ENCODE measurements at regions not wholly inside any gene's neighbourhood (a gene's known extent, or its start where the extent isn't known, plus 50 kb on each side); places are given as distances from the start of the nearest gene placed in this dataset.
A peak's percentile ranks its signal among the peaks of the same experiment; 100 is the strongest.

GRCh38 chr14:31939934-31940333 is 137.2 kb upstream of the ARHGAP5 start:
- FAIRE-seq = no peak
- WGBS (ENCODE audit: missing lambda C conversion rate) = 95% methylated on average over 4 of the region's 4 CpGs

GRCh38 chr14:31941487-31941886 is 135.6 kb upstream of the ARHGAP5 start:
- Histone ChIP-seq H3K4me3 (no peak overlapping the region), H3K9me3 (no peaks in the 10 kb centered on the region), H3K4me1 (peaks cover 81% of the 10 kb centered on the region), H3K27ac (peak overlapping the region; percentile 50 to 89), H3K4me2 (peak overlapping the region; percentile 39)
- TF ChIP-seq RAD21 (conservative IDR thresholded peaks at IDR 0.05 in 1 of 2, IDR thresholded peaks at IDR 0.05 in 1 of 2) (no peak), MAX (IDR thresholded peaks at IDR 0.05) (no peak), HOXA7 (CRISPR knock-in tag; IDR thresholded peaks at IDR 0.05) (no peak), EHMT2 (IDR thresholded peaks at IDR 0.05; ENCODE audit: low read depth) (no peak), BHLHE40 (IDR thresholded peaks at IDR 0.05; ENCODE audit: low read depth, low read length) (no peak), PHF8 (IDR thresholded peaks at IDR 0.05; ENCODE audit: borderline replicate concordance, low read depth) (no peak), PBX3 (IDR thresholded peaks at IDR 0.05) (no peak), MYC (IDR thresholded peaks at IDR 0.05; ENCODE audit: borderline replicate concordance, low read length) (no peak), MAZ (IDR thresholded peaks at IDR 0.05; ENCODE audit: borderline replicate concordance, low read depth, low read length) (no peak), TFCP2L1 (CRISPR knock-in tag; IDR thresholded peaks at IDR 0.05) (no peak), ZFP36 (IDR thresholded peaks at IDR 0.05; ENCODE audit: borderline replicate concordance, partially characterized antibody) (no peak), RFX5 (IDR thresholded peaks at IDR 0.05) (no peak), FOSL2 (IDR thresholded peaks at IDR 0.05) (no peak), FOSL2 (CRISPR knock-in tag; IDR thresholded peaks at IDR 0.05) (no peak)
- POLR2A ChIA-PET = interaction anchor here (1.6 kb wide), 1 partner anchor 135 kb away, joined by 8 read pairs; the partner anchor contains the start of gene ARHGAP5
- CTCF ChIA-PET = interaction anchor here (1.8 to 2.0 kb wide), 3 partner anchors 9 to 311 kb away, joined by 4 to 9 read pairs (median 8); partner anchors contain the start of gene ARHGAP5
- ATAC-seq = no peak
- no peak for FAIRE-seq
- DNase-seq (ENCODE audit: low read depth in 1 of 2, low spot score in 1 of 2) = no peak
- 84% methylated on average over 1 of the region's 1 CpG for WGBS (ENCODE audit: missing lambda C conversion rate)

More at GRCh38 chr14:31939934-31940333, 137.2 kb upstream of the ARHGAP5 start:
- ATAC-seq = no peak
- H3K9me3 ChIP-seq = no peaks in the 10 kb centered on the region
- no peak for DNase-seq (ENCODE audit: low read depth in 1 of 2, low spot score in 1 of 2)
- peaks cover 81% of the 10 kb centered on the region for H3K4me1 ChIP-seq
- TF ChIP-seq POLR2A (IDR thresholded peaks at IDR 0.05; ENCODE audit: low read length) (no peak), CEBPB (IDR thresholded peaks at IDR 0.05) (no peak), POLR2AphosphoS2 (conservative IDR thresholded peaks at IDR 0.05; ENCODE audit: low read length) (no peak), ZC3H11A (IDR thresholded peaks at IDR 0.05) (no peak), MYC (IDR thresholded peaks at IDR 0.05; ENCODE audit: borderline replicate concordance, low read length) (no peak), CBX2 (IDR thresholded peaks at IDR 0.05; ENCODE audit: borderline replicate concordance, low read depth) (no peak), NFE2L2 (conservative IDR thresholded peaks at IDR 0.05; ENCODE audit: low read length) (no peak), NPAS2 (CRISPR knock-in tag; IDR thresholded peaks at IDR 0.05; ENCODE audit: borderline replicate concordance) (no peak), KDM5A (IDR thresholded peaks at IDR 0.05) (no peak), MAZ (IDR thresholded peaks at IDR 0.05; ENCODE audit: borderline replicate concordance, low read depth, low read length) (no peak), JUN (IDR thresholded peaks at IDR 0.05) (no peak), RAD21 (conservative IDR thresholded peaks at IDR 0.05 in 1 of 2, IDR thresholded peaks at IDR 0.05 in 1 of 2) (no peak), HOXB13 (CRISPR knock-in tag; IDR thresholded peaks at IDR 0.05; ENCODE audit: low read depth) (no peak)
- H3K4me2 ChIP-seq = no peak overlapping the region
- POLR2A ChIA-PET = interaction anchor here (1.6 kb wide), 1 partner anchor 137 kb away, joined by 8 read pairs; the partner anchor contains the start of gene ARHGAP5
- H3K27ac ChIP-seq = peak overlapping the region; percentile 82 to 89; a peak in 5 of 6 replicates
- CTCF ChIA-PET = interaction anchor here (1.2 to 2.0 kb wide), 4 partner anchors 10 to 313 kb away, joined by 4 to 9 read pairs (median 6); partner anchors contain the start of gene ARHGAP5
- H3K4me3 ChIP-seq = no peak overlapping the region
